ENCODE measurements at regions not wholly inside any gene's neighbourhood (a gene's known extent, or its start where the extent isn't known, plus 50 kb on each side); places are given as distances from the start of the nearest gene placed in this dataset.

- FAIRE-seq = no peak
- no TSS peak for BruUV-seq (replicated peaks)
- Histone ChIP-seq H4K20me1 (replicated peaks; ENCODE audit: control insufficient read depth, extremely low read depth, insufficient read depth, low read length) (no peaks in the 10 kb centered on the region), H3K27ac (ENCODE audit: insufficient read depth, low read depth, low read length) (no peak overlapping the region), H3K9me1 (replicated peaks; ENCODE audit: control insufficient read depth, extremely low read depth, insufficient read depth, low read length) (no peaks in the 10 kb centered on the region), H2AFZ (ENCODE audit: low read depth, low read length) (no peak overlapping the region), H3K4me2 (ENCODE audit: insufficient read depth, low read length) (no peak overlapping the region), H3K9ac (replicated peaks; ENCODE audit: extremely low read depth, insufficient read depth, low read length) (no peak overlapping the region), H3K79me2 (ENCODE audit: control insufficient read depth, insufficient read depth, low read length) (no peaks in the 10 kb centered on the region), H3K4me3 (replicated peaks in 1 of 3; ENCODE audit: insufficient read depth in 1 of 3, low read depth in 1 of 3, low read length in 3 of 3) (no peak overlapping the region), H3K4me1 (ENCODE audit: control insufficient read depth, extremely low read depth, insufficient read depth, low read length) (peaks cover 16% of the 10 kb centered on the region), H3K36me3 (ENCODE audit: control insufficient read depth in 2 of 2, extremely low read depth in 1 of 2, insufficient read depth in 2 of 2, low read length in 2 of 2) (no peaks in the 10 kb centered on the region), H3K9me3 (replicated peaks; ENCODE audit: control insufficient read depth, insufficient read depth, low read length) (no peaks in the 10 kb centered on the region), H3K27me3 (ENCODE audit: control insufficient read depth in 2 of 2, insufficient read depth in 2 of 2, low read length in 2 of 2) (peaks cover 7 to 17% of the 10 kb centered on the region in 2 experiments)
- intact Hi-C loops (cut with micrococcal nuclease) = no loop called here
- ChIA-PET CTCF (interaction anchor here (1.0 to 4.4 kb wide), 5 partner anchors 14 to 53 kb away, joined by 3 to 17 read pairs (median 3); no protein-coding TSS in a partner anchor), POLR2A (no interaction called here)
- DNase-seq (ENCODE audit: low read depth, low spot score) = no peak
- dilution Hi-C loops (cut with MboI; ENCODE audit: extremely low pct_ligation_motif_present, low sequenced_read_pairs) = no loop called here
- no peak for TF ChIP-seq MYC (IDR thresholded peaks at IDR 0.05; ENCODE audit: low read depth, low read length)
- TF ChIP-seq EZH2 (IDR thresholded peaks at IDR 0.05; ENCODE audit: borderline replicate concordance, low read depth, low read length, severe bottlenecking) = no peak
- no peak for TF ChIP-seq POLR2A (IDR thresholded peaks at IDR 0.05; ENCODE audit: low read depth, low read length)
- no peak for TF ChIP-seq FOS (IDR thresholded peaks at IDR 0.05; ENCODE audit: borderline replicate concordance, insufficient read depth, low read length)
- no peak for TF ChIP-seq JUN (IDR thresholded peaks at IDR 0.05; ENCODE audit: borderline replicate concordance, insufficient read depth, insufficient read length, low read depth)
- no peak for TF ChIP-seq CTCF (IDR thresholded peaks at IDR 0.05; ENCODE audit: extremely low read depth in 1 of 2, insufficient read depth in 1 of 2, low read depth in 1 of 2, low read length in 2 of 2)
- no peak for TF ChIP-seq MAX (IDR thresholded peaks at IDR 0.05; ENCODE audit: insufficient read depth, insufficient read length)
- TF ChIP-seq POLR2AphosphoS5 (IDR thresholded peaks at IDR 0.05; ENCODE audit: insufficient read depth, low read depth, low read length) = no peak
- TF ChIP-seq GATA2 (IDR thresholded peaks at IDR 0.05; ENCODE audit: insufficient read depth, insufficient read length, low read depth, low read length) = no peak
Observed at GRCh38 chr20:1830240-1830639, 65.0 kb upstream of the SIRPA start.

Measured in endothelial cell of umbilical vein (primary cell).